Skeletal muscle cell (primary cell): ENCODE measurements at regions not wholly inside any gene's neighbourhood (a gene's known extent, or its start where the extent isn't known, plus 50 kb on each side); places are given as distances from the start of the nearest gene placed in this dataset.

Experiments
- DNase-seq: peaks from one replicate; pipeline ENCODE4 v3.0.0-alpha.2; 2010; ENCODE audit warnings: low read depth
- H3K4me3 ChIP-seq: 2 replicates; pipeline ENCODE4 v1.5.1; 2011; ENCODE audit warnings: low read depth, mild to moderate bottlenecking, control low read depth, low read length, moderate library complexity

DNA sequence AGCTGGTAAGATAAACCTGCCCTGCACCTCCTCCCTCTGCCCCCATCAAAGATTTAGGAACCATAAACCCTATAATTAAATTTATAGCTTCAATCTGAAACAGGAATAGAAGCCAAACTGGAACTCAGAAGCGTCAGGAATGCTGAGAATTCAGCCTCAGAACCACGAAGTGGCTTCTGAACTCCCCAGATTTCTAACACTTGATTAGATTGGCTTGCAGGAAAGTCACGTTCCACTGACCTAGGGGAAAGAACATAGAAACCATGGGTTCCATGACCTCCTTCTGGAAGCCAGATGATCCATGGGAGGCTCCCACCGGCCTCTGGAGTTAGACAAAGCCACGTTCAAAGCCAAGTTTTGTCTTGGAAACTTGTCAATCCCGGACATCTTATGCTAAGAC, 356.5 kb downstream of the MID1IP1 start:
- H3K4me3 ChIP-seq, result no peak overlapping the region
- DNase-seq, result no peak

DNA sequence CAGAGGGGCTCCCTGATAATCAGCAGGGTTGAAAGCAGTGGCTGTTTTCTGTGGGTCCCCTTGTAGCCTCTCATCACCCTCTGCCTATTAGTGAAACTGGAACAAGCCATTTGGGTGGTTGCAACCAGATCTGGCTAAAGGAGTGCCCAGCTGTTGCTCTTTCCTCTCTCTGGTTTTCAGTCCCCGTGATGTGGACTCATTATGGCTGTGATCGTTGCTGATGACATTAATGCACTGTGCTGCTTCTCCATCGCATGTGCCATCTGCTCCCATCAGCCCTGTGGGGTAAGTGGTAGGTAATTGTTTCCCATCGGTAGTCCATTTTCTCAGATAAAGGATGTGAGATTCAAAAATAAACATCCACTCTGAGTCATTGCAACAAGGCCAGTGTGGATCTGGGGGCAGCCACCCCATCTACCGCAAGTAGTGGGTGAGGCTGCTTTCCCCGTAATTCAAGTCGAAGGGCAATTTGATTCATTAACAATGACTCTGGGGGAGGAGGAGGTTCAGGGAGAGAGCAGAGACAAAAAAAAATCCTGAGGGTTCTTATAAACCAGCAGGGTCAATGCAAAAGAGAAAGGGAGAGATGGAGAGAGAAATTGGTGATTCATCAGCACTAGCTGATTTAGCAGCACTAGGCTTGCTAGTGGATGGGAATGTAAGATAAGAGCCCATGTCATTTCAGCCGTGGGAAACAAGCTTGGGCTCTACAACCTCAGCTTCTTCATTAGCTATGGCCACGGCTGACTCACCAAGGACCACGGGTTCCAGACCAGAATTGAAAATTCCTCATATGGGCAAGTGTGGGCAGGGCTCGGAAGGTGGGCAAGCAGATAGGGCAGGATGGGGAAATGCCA, 357.8 kb downstream of the MID1IP1 start:
- H3K4me3 ChIP-seq, result no peak overlapping the region
- no peak for DNase-seq

DNA sequence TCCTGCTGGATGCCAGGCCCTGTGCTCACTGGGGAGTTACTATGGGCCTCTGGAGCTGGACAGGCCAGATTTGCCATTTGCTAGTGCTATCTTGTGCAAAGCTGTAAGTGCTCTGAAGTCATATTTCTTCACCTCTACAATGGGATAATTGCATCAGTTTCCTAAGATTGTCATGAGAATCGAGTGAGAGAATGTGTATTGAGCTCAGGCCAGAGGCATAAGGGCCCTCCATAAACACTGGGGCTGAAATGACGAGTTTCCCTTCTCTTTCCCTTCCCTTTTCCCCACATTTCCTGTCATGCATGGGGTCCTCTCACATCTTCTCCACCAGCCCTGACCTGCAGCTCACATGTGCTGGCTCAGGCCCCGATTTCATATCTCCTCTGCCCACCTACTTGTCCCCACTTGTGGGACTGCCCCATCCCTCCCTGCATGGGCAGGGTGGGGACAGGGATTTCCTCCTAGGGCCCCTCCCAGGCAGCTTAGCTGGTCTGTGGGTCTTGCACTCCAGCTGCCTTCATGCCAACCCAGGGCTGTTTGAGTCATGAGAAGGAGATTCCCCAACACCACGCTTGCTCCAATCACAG, 358.8 kb downstream of the MID1IP1 start:
- no peak for DNase-seq
- no peak overlapping the region for H3K4me3 ChIP-seq

DNA sequence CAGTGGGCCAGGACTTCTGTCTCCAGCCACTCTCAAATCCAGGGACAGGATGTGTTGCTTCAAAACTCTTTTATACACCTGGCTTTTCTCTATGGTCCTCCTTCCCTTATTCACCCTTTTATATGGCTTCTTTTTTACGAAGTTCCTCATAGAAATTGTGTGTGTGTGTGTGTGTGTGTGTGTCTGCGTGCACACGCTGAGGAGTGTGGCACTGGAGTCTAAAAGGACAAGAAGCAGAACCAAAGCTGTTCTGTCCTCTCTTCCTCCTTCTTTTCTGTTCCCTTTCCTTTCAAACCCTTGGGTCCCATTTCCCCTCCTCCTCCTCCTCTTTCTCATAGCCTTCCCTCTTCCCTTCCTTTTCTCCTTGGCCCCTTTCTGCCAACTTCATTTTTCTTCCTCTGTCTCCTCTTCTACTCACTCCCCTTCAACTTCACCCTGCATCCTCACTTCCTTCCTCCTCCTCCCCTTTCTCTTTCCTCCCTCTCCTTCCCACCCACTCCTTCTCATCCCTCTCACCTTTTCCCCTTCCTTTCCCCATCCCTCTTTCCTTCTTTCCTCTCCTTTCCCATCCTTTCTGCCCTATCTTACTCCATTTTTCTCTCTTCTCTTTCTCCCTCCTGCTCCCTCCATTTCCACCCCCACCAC, 360.5 kb downstream of the MID1IP1 start:
- no peak overlapping the region for H3K4me3 ChIP-seq
- DNase-seq, result no peak

DNA sequence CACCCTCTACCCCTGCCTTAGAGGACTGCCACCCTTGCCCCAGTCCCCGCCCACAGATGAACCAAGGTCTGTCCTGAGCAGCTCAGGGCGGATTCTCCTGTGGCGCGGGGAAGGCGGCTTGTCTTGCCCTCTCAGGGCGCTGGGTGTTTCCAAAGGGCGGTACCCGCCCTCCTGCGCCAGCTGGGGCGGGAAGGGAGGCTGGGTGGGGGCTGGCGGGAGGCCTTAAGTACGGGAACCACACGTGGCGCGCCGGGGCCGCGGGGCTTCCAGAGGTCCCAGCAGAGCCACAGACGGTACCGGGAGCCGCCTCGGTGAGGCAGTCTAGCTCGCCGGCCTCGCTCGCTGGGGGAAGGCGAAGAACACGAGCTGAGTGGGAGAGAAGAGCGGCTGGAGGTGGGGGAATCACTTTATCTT, 361.1 kb downstream of the MID1IP1 start:
- no peak for DNase-seq
- no peak overlapping the region for H3K4me3 ChIP-seq

DNA sequence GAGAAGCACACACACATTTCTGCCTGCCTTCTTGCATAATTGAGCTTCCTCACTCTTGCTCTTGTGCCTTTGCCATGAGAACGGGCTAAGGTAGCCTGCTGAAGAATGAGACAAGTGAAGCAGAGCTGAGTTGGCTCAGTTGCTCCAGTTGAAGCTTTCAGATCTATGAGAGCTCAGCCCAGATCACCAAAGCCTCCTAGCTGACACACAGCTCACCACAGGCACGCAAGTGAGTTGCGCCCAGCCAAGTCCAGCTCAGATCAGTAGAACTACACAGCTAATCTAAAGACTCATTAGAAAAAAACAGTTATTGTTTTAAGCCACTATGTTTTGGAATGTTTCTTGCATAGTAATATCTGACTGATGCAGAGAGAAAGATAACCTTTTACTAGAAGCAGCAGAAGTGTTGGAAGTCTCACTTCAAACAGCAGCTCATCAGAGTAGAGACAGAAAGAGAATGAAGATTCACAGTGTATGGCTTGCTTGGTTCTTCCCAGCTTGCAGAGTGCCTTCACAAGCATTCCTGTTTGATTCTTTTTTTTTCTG, 362.4 kb downstream of the MID1IP1 start:
- no peak for DNase-seq
- H3K4me3 ChIP-seq, result no peak overlapping the region

DNA sequence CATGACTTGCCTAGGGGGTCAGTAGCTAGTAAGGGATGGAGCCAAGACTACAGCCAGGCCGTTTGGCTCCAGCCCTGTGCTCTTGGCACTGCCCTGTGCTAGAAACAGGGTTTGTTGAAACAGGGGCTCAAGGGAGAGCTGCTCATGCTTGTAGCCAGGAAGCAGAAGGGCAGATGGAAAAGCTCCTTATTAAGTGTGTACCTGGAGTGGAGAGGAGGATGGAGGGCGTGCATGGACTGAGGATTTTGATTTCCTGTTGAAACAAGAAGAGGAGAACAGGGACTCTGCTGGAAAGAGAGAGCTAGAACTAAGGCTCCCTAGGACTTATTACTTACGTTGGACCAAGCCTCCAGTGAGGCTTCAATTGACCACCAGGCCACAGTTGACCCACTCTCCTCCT, 363.0 kb downstream of the MID1IP1 start:
- no peak overlapping the region for H3K4me3 ChIP-seq
- DNase-seq, result no peak

DNA sequence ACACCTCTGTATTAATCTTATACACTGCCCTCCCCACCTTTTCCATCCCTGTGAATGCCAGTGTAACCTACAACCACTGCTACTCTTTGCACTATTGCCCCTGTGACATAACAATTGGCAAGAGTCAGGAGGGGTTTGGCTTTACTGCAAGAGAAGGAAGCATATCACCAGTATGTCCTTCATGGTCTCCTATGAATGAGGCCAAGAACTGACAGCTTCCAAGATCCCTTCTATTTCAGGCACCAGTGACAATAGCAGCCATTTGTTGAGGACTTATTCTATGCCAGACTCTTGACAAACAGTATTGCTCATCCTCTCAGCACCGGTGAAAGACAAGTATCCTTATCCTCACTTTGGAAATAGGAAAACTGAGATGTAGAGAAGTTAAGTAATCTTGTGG, 363.9 kb downstream of the MID1IP1 start:
- H3K4me3 ChIP-seq, result no peak overlapping the region
- DNase-seq, result no peak

DNA sequence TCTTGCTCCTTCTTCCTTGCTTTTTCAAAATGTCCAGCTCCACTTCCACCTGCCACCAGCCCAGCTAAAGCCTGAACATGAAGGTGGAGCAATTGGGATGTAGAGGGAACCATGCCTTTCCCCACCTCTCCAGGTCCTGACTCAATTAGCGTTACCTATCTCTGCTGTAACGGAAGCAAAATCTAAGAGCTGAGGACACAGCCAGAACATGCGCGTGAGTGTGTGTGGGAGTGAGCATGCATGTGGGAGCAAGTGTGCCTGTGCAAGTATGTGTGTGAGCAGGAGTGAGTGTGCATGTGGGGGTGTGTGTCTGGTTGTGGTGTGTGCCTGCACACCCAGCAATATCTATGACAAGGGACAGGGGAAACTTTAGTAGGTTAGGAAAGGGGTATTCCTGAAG, 364.5 kb downstream of the MID1IP1 start:
- H3K4me3 ChIP-seq, result no peak overlapping the region
- DNase-seq, result no peak

DNA sequence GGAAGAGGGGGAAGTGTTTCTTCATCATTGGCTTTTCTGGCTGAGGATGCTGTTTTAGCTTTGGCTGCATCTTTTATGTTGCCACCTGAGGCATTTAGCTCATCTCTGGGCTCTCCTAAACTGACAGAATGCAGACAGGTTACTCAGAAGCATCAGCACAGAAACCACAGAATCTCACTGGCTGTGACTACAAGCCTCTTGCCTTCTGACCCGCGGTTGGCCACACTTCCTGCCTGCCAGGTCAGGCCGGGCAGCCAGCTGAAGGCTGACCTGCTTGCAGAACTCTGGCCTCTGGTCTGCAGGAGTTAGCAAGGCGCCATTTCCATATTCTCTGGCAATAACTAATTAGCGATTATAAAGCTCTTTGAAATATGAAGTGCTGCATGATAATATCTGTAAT, 366.5 kb downstream of the MID1IP1 start:
- no peak overlapping the region for H3K4me3 ChIP-seq
- DNase-seq, result no peak

DNA sequence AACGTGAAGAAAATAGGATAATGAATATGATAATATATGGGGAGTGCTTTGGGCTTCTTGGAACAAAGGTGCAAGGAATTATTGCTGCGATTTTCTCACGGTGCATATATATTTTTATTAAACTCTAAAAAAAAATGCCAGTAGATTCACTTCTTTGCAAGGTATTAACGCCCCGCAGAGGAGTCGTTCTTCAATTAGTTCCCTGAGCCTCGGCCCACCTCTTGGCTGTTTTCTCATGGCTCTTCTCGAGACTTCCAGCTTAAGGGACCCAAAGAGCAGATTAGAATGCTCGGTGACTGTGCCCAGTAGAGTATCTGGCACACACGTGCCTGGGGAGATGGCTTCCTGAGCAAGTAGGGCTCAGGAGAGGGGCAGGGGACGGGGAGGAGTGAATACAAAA, 367.4 kb downstream of the MID1IP1 start:
- H3K4me3 ChIP-seq, result no peak overlapping the region
- DNase-seq, result no peak

DNA sequence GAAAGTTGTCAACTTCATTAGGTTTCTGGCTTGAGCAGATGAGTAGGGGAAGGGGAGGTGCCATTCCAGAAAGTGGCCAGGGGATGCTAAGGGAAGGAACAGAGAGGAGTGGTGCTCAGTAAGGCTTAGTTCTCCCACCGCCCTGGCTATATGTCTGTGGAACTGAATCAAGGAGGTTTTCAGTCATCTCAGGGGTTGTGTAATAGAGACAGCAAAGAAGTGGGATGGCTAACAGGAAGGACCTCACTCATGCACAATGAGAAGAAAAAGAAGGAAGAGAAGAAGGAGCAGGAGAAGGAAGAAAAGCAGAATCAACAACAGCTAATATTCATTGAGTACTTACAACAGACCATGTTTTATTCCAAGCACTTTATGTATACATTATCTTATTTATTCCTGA, 368.7 kb downstream of the MID1IP1 start:
- H3K4me3 ChIP-seq, result no peak overlapping the region
- no peak for DNase-seq

DNA sequence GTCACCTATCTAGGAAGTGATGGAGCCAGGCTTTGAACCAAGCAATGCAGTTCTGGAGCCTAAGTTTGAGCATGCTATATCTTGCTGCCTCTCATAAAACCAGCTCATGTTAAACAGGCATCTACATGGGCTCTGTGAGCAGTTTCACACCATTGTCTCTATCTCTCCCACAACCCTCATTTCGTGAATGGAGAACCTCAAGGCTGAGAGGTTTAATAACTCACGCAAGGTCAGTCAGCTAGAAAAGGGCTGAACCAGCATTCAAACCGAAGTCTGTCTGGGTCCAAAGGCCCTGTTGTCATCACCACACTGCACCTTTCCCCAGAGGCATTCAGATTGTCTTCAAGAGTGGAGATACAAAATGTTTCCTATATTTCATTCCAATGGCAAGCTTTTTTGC, 369.2 kb downstream of the MID1IP1 start:
- H3K4me3 ChIP-seq, result no peak overlapping the region

DNA sequence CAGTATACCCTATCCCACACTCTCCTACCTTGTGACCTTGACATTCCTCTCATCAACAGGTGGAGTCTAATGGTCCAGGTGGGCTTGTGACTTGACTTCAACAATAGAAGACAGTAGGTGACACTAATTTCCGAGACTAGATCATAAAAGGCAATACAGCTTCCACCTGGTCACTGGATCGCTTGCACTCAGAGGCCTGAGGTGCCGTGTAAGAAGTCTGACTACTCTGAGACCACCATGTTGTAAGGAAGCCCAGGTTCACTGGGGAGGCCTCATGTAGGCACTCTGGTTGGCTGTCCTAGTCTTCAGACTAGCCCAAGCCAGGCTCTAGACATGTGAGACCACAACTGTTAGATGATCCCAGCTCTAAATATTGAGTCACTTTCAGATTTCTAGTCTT, 370.4 kb downstream of the MID1IP1 start:
- H3K4me3 ChIP-seq, result no peak overlapping the region
- DNase-seq, result no peak

More for the DNA sequence above, 369.2 kb downstream of the MID1IP1 start:
- no peak for DNase-seq

DNA sequence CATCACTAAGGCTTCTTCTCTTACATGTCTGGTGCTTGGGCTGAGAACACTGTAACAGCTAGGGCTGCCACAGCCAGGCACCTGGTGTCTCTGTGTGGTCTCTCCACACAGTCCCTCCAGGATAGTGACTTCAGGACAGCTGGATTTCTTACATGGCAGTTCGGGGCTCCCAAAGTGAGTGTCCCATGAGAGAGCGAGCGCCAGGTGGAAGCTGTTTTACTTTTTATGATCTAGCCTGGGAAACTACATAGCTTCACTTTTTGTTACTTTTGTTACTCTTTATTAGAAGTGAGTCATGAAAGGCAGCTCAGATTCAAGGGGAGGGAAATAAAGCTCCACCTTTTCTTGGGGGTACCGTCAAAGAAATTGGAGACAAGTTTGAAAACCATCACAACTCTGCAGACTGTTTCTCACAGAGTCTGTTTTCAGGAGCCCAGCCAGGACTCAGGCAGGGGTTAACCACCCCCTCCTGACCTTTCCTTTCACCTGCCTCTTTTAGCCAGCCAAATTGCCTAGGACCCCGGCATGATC, 373.0 kb downstream of the MID1IP1 start:
- DNase-seq, result no peak
- no peak overlapping the region for H3K4me3 ChIP-seq

DNA sequence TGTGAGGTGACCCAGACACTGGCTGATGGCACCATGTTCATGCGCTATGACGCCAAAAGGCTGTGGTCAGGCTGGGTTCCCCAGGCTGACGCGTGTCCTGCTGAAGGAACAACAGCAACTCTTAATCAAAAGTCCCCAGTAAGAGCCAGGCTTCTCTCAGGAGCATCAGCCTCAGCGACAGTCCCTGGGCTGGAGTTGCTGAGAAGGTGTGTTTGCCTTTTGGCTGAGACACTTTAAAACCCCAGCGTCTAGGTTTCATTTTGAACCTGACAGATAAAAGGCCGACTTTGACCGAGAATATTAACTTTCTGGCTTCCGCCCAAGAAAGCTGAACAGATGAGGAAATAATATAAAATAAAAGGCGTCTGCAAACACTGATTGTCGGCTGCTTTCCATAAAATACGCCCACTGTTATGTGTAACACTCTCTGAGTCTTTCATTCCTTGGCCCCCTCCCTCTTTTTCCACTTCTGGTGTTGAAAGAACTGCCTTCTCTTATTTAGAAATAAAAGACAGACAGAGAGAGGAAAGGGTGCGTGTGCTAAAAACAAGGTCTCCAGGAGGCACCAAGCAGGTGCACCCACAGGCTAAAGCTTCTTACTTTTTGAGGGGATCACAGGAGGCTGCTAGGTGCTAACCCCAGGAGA, 373.6 kb downstream of the MID1IP1 start:
- no peak overlapping the region for H3K4me3 ChIP-seq
- no peak for DNase-seq

DNA sequence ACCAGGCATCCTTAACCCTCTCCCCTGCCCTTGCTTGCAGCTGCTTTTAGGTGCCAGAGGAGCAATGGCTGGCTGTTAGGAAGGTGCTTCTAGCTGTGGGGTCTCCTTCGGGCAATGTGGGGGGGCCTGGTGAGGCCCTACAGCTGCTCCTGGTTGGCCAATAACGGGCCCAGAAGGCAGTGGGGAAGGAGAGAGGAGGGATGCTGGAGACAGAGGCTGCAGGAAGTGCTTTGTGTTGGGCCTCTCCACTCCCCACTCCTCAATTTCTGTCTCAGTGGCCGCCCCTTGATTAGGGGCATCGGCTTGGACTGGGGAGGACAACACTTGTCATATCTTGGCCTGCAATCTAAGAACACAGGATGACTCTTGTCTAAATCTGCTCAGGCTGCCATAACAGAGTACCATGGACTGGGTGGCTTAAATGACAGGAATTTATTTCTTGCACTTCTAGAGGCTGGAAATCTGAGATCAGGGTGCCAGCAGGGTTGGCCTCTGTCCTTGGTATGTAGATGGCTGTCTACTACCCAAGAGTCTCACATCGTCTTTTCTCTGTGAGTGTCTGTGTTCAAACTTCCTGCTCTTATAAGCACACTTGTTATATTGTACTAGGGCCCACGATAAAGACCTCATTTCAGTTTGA, 374.3 kb downstream of the MID1IP1 start:
- H3K4me3 ChIP-seq, result no peak overlapping the region
- DNase-seq, result no peak

DNA sequence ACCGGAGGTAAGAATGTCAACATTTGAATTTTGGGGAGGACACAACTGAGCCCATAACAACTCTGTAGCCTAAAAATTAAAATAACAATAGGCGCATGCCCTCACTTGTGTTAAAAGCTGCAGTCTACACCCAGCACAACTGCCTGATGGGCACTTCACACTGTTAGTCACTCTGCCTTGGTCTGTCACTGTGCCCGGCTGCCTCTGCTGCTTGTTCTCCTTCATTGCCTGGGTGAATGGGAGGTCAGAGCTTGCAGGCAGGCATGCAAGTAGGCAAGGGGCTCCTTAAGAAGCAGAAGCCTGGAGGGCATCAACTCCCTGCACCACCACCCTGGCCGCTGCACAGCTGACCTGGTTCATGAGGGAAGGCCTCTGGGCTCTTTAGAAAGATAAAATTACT, 374.8 kb downstream of the MID1IP1 start:
- no peak overlapping the region for H3K4me3 ChIP-seq
- no peak for DNase-seq

DNA sequence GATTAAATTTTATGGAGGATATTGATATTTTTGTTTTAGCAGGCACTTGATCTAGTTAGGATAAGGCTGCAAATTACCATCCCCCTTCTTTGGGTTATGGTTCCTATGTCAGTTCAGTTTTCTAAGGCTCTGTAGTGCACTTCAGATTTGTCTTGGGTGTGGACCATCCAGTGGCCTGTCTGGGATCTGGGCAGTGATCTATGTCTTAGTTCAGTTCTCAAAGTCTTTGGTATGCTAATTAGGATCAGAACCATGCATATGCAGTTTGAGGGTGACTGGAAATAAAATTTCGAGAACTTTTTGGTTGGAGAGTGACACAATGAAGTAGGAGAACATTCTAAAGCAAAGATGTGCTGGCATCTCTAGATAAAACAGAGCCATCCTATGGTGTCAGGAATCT, 388.2 kb downstream of the MID1IP1 start:
- DNase-seq, result no peak
- H3K4me3 ChIP-seq, result no peak overlapping the region
